Activated B cell treated with CpG ODN at 0.5 μM for 24 hours (primary cell): ENCODE measurements at regions not wholly inside any gene's neighbourhood (a gene's known extent, or its start where the extent isn't known, plus 50 kb on each side); places are given as distances from the start of the nearest gene placed in this dataset.

ENCODE experiments used
- ATAC-seq: fragments of 200-7000 bp; cut with Tn5 transposase; one replicate; pipeline ENCODE4 v1.10.0; 2021; ENCODE audit warnings: low read depth, mild to moderate bottlenecking, moderate library complexity
- CTCF ChIA-PET: fragments of 350-600 bp; sonication (Branson Sonifier 250); formaldehyde crosslinking; loops from one replicate; lab custom pipeline; 2021; ENCODE audit warnings: antibody characterized with exemption; lab: Charles Lee
- POLR2A ChIA-PET: fragments of 350-600 bp; sonication (Branson Sonifier 250); formaldehyde crosslinking; loops from one replicate; lab custom pipeline; 2021; ENCODE audit warnings: antibody characterized with exemption; lab: Charles Lee
- DNase-seq: peaks from one replicate; pipeline ENCODE4 v3.0.0; 2022
- H3K27ac Mint-ChIP-seq: one replicate; pipeline ENCODE4 v1.8.0; 2020; ENCODE audit warnings: mixed read lengths
- H3K27me3 Mint-ChIP-seq: one replicate; pipeline ENCODE4 v1.8.0; 2021; ENCODE audit warnings: mixed read lengths
- H3K36me3 Mint-ChIP-seq: one replicate; pipeline ENCODE4 v1.8.0; 2021; ENCODE audit warnings: low read depth, mixed read lengths
- H3K4me1 Mint-ChIP-seq: one replicate; pipeline ENCODE4 v1.8.0; 2021; ENCODE audit warnings: mixed read lengths
- H3K4me3 Mint-ChIP-seq: one replicate; pipeline ENCODE4 v1.8.0; 2020; ENCODE audit warnings: mild to moderate bottlenecking, mixed read lengths
- H3K9me3 Mint-ChIP-seq: one replicate; pipeline ENCODE4 v1.8.0; 2020; ENCODE audit warnings: mixed read lengths
- CTCF ChIP-seq: fragments of 200-600 bp; IDR thresholded peaks from one replicate; pipeline ENCODE4 v1.8.0; 2022; ENCODE audit warnings: antibody characterized with exemption, mild to moderate bottlenecking
- intact Hi-C: fragments of 100-400 bp; cut with micrococcal nuclease; formaldehyde crosslinking; loops from one replicate; pipeline ENCODE4 v1.15.1; 2024

GRCh38 chr1:170365331-170365730 lies 166.6 kb upstream of the GORAB start:
- no peak for TF ChIP-seq CTCF
- ChIA-PET POLR2A (no interaction called here), CTCF (no interaction called here)
- Mint-ChIP-seq H3K36me3 (no peaks in the 10 kb centered on the region), H3K27me3 (peaks cover 6% of the 10 kb centered on the region), H3K27ac (no peak overlapping the region), H3K4me1 (no peaks in the 10 kb centered on the region), H3K4me3 (no peak overlapping the region), H3K9me3 (peaks cover 15% of the 10 kb centered on the region)
- no peak for ATAC-seq
- DNase-seq = no peak
- intact Hi-C loops = no loop called here

GRCh38 chr1:170366980-170367379 lies 165.0 kb upstream of the GORAB start:
- no peaks in the 10 kb centered on the region for H3K4me1 Mint-ChIP-seq
- CTCF ChIA-PET = no interaction called here
- H3K27ac Mint-ChIP-seq = no peak overlapping the region
- H3K27me3 Mint-ChIP-seq = peaks cover 6% of the 10 kb centered on the region
- no peaks in the 10 kb centered on the region for H3K36me3 Mint-ChIP-seq
- H3K9me3 Mint-ChIP-seq = peaks cover 15% of the 10 kb centered on the region
- intact Hi-C loops = no loop called here
- DNase-seq = no peak
- TF ChIP-seq CTCF = no peak
- POLR2A ChIA-PET = no interaction called here
- no peak overlapping the region for H3K4me3 Mint-ChIP-seq
- ATAC-seq = no peak

GRCh38 chr1:170367615-170368014 lies 164.4 kb upstream of the GORAB start:
- DNase-seq (no peak), ATAC-seq (no peak)
- POLR2A ChIA-PET = no interaction called here
- H3K4me1 Mint-ChIP-seq = no peaks in the 10 kb centered on the region
- no peaks in the 10 kb centered on the region for H3K36me3 Mint-ChIP-seq
- no peak overlapping the region for H3K27ac Mint-ChIP-seq
- peaks cover 6% of the 10 kb centered on the region for H3K27me3 Mint-ChIP-seq
- CTCF ChIA-PET = no interaction called here
- TF ChIP-seq CTCF = no peak
- H3K4me3 Mint-ChIP-seq = no peak overlapping the region
- intact Hi-C loops = no loop called here
- peaks cover 11% of the 10 kb centered on the region for H3K9me3 Mint-ChIP-seq

- Mint-ChIP-seq H3K27me3 (peaks cover 6% of the 10 kb centered on the region), H3K9me3 (peaks cover 6% of the 10 kb centered on the region), H3K36me3 (no peaks in the 10 kb centered on the region), H3K4me3 (no peak overlapping the region), H3K27ac (no peak overlapping the region), H3K4me1 (no peaks in the 10 kb centered on the region)
- DNase-seq = no peak
- TF ChIP-seq CTCF = no peak
- no peak for ATAC-seq
- CTCF ChIA-PET = no interaction called here
- POLR2A ChIA-PET = no interaction called here
- intact Hi-C loops = no loop called here
Measured at GRCh38 chr1:170369000-170369399, 163.0 kb upstream of the GORAB start.

- Mint-ChIP-seq H3K27me3 (peaks cover 6% of the 10 kb centered on the region), H3K4me1 (no peaks in the 10 kb centered on the region), H3K27ac (no peak overlapping the region), H3K36me3 (no peaks in the 10 kb centered on the region), H3K9me3 (peaks cover 6% of the 10 kb centered on the region), H3K4me3 (no peak overlapping the region)
- ChIA-PET POLR2A (no interaction called here), CTCF (no interaction called here)
- intact Hi-C loops = no loop called here
- ATAC-seq = no peak
- no peak for TF ChIP-seq CTCF
- DNase-seq = no peak
Measured at GRCh38 chr1:170369417-170369816, 162.5 kb upstream of the GORAB start.
